ENCODE measurements at regions not wholly inside any gene's neighbourhood (a gene's known extent, or its start where the extent isn't known, plus 50 kb on each side); places are given as distances from the start of the nearest gene placed in this dataset.

- no peak for TF ChIP-seq CTCF (IDR thresholded peaks at IDR 0.05; ENCODE audit: low read depth, low read length)
- DNase-seq (ENCODE audit: low read depth in 2 of 2), result no peak
- H3K4me3 ChIP-seq (replicated peaks in 1 of 2; ENCODE audit: low read depth in 2 of 2, low read length in 2 of 2), result no peak overlapping the region
Observed at GRCh38 chr6:37551002-37551401, 51.3 kb upstream of the CCDC167 start.

- H3K4me3 ChIP-seq (replicated peaks in 1 of 2; ENCODE audit: low read depth in 2 of 2, low read length in 2 of 2), result no peak overlapping the region
- peak; percentile 47 to 52 for DNase-seq (ENCODE audit: low read depth in 2 of 2)
Observed at GRCh38 chr6:37550191-37550831, 50.6 kb upstream of the CCDC167 start.

GRCh38 chr6:37549558-37549957, 49.9 kb upstream of the CCDC167 start:
- TF ChIP-seq CTCF (IDR thresholded peaks at IDR 0.05; ENCODE audit: low read depth, low read length), result no peak
- H3K4me3 ChIP-seq (replicated peaks in 1 of 2; ENCODE audit: low read depth in 2 of 2, low read length in 2 of 2), result no peak overlapping the region
- no peak for DNase-seq (ENCODE audit: low read depth in 2 of 2)

More at GRCh38 chr6:37550191-37550831, 50.6 kb upstream of the CCDC167 start:
- no peak for TF ChIP-seq CTCF (IDR thresholded peaks at IDR 0.05; ENCODE audit: low read depth, low read length)

All from cardiac fibroblast (primary cell).